HG02798 (cell line): ENCODE measurements at regions not wholly inside any gene's neighbourhood (a gene's known extent, or its start where the extent isn't known, plus 50 kb on each side); places are given as distances from the start of the nearest gene placed in this dataset.

Experiments used
- ATAC-seq: cut with Tn5 transposase; IDR thresholded peaks from one replicate; pipeline ENCODE4 v1.9.1; 2021; ENCODE audit warnings: mild to moderate bottlenecking; ENCODE audit not compliant: unreplicated experiment, poor library complexity

DNA sequence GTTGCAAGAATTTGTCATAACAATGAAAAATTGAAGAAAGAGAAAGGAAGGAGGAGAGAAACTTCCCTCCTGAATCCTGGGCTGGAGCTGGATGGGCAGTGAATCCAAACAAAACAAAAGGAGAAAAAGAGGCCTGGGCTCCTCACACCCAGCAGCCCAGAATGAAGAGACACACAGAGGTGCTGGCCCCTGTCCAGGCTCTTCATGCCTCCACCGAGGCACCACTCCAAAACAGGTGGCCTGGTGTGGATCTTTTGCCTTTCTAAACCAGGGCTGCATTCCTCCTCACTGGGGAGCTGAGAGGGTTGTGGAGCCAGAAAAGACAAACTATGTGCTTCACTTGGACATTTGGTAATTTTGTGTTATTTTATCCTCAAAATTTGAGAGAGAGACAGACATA lies 76.0 kb downstream of the FAM124B start:
- ATAC-seq = no peak

DNA sequence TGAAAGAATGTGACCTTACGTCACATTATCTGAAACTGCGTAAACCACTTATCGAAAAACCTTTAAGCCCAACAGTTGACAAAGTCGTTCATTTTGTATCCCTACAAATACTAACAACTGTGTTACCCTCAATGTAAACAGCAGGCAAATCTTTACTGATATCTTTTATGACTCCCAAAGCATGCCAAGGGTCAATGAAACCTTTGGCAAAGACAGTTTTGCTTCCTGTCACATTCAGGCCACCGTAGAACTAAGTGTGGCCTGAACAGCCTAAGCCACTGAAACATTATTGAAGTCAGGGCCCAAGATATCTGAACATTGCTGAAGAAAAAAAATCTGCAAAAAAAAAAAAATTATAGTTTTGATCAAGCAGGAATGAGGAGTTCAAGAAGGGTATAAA lies 77.3 kb downstream of the FAM124B start:
- ATAC-seq = no peak

DNA sequence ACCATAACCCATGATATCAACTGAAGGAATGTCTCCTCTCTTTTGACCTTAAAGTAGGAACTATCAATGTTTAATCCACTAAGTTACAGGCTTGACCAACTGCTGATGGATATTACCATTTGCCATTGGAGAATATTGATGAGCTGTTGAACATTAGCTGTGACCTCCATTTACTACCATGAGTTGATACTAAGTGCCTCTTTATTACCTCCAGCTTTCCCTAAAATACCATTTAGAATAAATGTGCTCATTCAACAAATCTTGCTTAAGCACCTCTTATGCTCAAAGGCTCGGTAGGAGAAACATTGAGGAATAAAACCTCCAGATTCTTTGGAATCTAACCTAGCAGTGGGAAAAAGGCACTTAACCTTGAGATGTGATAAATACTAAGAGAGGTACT lies 81.2 kb downstream of the FAM124B start:
- no peak for ATAC-seq

DNA sequence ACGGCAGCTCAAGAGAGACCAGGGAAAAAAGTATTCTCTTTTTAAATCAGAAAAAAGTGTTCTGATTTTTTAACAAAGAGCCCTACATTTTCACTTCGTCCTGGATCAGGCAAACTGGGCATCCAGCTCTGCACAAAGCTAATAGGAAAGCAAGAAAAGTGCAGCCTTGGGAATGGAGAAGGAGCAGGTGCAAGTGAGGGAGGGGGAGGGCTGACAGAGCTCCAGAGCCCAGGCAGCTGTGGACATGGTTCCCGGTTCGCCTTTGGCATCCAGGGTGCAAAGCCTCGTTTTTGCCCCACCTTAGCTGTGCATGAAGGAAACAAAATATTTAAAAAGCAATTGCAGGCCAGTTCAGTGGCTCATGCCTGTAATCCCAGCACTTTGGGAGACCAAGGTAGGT lies 82.2 kb downstream of the FAM124B start:
- ATAC-seq = no peak

DNA sequence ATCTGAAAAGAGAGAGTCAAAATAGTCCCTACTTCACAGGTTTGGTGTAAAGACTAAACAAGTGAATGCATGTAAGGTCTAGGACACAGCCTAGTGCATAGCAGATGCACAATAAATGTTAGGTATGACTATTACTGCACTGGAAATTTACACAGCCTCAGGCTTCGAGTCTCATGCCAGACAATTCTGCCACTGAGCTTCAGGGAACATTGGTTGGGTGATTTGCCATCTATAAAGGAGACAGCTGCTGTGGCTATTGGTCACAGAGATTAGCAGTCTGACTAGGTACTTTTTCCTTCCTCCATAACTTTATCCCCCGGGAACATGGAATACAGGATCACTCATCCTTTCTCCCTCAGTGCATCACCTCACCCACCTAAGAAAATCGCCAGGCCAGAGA lies 89.2 kb downstream of the FAM124B start:
- no peak for ATAC-seq

DNA sequence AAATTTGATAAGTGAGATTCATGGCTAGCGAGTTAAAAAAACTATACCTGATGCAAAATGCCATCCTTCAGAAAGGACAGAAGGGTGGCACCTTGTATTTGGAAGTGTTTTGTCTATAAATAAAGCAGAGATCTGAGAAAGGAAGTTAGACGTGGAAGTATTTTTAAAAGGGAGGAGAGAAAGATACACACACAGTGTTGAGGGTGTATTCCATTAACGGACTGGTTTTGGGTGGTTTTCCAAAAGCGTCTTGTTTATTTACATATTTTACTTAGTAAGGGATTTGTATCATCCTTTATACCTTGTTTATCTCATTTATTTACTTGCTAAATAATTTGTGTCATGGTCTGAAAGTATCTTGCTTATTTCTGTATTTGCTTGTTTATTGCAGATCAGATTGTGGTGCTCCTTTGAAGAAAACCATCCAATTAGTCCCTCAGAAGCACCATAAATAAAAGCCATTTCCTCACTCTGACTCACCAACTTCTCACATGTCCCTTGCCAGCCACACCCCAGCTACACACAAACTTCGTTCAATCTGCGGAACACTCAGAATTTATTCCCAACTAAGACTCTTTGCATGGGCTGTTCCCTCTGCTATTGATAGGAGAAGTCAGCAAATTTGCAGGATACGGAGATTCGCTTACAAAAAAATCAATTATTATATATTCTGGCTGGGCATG lies 90.8 kb downstream of the FAM124B start:
- ATAC-seq = no peak

DNA sequence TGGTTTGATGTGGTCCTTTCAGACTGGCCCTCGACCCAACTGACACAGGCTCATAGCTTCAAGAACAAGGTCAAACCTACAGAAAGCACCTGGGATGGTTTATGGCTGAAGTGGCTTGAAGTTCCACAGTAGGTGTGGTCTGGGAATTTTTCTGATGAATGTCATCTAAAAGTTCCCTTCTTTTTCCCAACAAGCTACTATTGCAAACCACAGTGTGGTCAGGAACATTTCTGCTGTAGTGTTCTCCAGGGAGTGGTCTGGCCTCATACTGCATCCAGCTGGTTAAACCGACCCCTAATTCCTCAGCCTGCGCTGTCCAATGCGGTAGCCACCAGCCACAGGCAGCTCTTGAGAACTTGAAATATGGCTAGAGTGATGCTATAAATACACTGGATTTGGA lies 92.7 kb downstream of the FAM124B start:
- no peak for ATAC-seq

DNA sequence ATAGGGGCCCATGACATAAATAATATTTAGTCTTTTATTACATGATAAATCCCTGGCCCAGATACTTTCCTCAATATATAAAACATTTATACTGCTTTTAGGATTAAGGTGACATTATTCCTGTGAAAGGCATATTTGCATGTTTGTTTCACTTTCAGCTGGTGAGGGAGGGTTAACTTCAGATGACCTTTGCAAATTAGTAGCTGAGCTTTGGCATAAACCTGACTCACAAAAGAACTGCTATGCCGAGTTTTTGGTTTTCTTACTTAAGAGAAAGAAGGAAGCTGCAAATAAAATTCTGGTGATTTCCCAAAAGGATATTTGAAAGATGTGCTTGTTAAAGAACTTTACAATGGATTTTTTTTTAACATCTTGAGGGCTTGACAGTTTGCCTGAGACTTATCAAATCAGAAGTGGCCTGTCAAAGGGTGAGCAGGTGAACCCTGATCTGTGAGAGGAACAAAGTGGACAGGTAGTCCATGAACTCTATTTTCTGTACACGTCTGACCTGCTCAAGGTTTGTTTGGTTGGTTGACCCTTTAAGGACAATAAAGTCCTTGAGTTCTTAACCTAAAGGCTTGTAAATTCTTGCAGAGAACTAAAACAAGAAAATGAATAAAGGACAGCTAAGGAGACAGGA lies 93.5 kb downstream of the FAM124B start:
- ATAC-seq = peak; percentile 87

DNA sequence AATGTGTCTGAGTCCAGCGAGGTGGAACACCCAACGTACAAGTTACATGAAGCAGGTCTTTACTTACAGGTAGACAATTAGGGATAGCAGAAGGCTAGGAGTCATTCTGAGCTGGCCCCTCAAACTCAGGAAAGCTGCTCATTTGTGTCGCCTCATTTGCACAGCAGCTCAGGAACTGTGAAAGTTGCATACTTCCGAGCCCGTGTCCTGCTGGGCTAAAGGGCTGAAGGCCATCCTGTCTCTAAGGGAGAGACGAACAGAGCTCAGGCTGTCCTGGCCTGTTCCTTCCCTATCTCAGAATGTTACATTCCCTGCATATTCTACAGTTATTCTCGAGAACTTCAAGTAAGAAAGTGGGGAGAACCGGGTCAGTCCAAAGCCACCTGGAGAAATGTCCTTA lies 99.0 kb downstream of the FAM124B start:
- no peak for ATAC-seq

DNA sequence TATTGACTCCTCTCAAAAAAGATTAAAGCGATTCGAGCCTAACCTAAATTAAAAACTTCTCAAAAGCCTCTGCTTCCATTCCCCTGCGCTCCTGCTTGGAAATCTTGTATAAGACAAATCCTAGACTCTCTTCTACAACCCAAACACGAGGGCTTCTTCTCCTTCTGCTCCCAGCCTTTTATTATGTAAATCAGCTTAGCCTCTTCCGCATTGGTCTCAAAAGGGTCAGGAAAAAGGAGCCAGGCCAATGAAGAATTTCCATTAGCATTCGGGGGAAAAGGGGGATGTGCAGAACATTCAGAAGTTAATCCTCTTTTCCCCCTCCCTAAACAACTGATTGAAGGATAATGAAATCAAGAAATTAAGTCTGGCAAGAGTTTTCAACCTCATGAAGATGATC lies 107.9 kb downstream of the FAM124B start:
- ATAC-seq = no peak

DNA sequence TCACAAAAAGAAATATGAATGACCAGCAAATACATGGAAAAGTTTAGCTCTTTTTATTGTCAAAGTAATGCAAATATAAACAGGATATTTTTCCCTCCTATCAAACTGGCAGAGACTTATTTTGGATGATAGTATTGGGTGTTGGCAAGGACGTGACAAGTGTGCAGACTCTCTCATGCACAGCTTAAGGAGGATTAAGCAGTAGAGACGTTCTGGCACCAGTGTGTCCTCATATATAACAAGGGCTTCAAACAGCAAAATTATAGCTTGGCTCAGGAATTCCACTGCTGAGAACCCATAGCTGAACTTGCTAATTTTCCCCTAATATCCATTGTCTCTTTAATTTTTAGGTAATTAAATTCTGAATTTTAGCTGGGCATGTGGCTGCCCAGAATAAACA lies 114.4 kb downstream of the FAM124B start:
- ATAC-seq = no peak

DNA sequence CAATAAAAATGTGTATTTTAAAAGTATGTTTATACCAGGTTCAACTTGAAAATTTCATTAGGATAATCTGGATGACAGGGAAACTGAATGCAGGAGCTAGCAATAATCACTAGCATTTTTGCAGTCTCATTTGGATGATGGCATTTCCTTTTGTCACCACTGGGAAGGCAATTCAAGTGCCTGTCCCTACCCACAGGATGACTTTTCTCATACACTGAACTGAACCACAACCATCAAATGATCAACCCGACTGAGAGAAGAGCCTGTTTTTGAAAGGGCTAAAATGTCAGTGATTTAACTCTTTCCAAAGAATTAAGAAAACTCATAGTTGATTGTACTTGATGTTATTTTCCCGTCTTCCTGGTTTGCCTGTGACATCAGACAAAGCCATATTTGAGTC lies 115.0 kb downstream of the FAM124B start:
- ATAC-seq = no peak

DNA sequence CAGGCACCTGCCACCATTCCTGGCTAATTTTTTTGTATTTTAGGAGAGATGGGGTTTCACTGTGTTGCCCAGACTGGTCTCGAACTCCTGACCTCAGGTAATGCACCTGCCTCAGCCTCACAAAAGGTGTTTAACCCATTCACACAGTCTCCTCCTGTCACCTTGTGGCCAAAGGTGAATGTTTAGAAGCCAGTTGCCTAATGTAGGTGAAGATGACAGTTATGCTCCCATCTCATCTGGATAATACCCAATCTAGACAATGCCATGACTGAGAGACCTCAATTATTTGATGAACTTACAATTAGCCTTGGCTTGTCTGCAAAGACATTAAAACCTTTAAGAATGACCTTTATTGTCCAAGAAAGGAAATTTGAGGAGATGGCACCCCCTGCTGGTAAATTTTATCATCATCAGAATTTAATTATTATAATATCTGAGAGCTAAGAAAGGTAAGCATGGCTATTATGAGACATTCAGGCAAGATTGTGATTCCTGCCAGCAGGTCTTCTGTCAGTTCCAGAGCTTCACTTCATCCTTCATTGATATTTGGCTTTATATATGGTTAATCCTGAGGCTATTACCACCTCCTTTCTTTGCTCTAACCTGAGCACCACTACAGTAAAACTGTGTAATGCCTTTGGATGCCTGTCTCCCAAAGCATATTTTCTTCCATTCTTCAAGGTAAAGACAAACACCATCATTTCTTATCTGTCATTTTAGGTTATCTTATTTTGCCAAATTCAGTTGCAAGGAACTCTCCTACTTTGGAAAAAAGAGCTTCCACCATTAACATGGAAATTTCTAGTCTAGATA lies 117.6 kb downstream of the FAM124B start:
- no peak for ATAC-seq

DNA sequence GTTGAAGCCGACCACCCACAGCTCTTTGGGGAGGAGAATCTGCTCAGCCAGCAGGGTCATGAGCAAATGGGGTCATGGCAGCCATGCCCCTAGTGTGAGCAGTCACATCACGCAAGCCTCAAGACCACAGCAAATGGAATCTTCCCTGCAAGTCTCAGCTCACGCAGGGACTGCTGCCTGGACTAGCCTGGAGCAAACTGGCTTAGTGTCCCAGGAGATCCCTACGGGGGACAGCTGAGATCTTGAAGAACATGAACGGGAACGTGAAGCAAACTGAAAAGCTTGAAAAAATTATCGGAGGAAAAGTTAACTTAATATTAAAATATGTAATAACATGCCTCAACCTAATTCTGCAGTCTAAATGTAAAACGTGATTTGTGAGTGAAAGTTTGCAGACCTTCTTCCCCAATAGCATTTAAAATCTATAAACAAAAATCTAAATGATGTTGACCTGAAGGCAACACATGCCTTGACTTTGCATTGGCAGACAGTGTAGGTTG lies 118.4 kb downstream of the FAM124B start:
- no peak for ATAC-seq

DNA sequence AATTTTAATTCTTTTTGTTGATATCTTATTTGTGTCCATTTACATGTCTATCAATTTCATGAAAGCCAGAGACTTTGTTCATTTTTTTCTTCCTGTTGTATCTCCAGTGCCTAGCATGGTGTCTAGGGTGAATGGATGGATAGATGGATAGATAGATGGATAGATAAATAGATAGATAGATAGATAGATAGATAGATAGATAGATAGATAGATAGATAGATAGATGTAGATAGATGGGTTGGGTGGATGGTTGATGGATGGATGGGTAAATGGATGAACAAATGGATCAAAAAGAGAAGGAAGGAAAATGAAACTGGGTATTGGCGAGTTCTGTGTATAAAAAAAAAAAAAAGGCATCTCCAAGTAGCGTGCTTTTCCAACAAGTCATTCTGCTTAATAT lies 120.5 kb downstream of the FAM124B start:
- no peak for ATAC-seq

DNA sequence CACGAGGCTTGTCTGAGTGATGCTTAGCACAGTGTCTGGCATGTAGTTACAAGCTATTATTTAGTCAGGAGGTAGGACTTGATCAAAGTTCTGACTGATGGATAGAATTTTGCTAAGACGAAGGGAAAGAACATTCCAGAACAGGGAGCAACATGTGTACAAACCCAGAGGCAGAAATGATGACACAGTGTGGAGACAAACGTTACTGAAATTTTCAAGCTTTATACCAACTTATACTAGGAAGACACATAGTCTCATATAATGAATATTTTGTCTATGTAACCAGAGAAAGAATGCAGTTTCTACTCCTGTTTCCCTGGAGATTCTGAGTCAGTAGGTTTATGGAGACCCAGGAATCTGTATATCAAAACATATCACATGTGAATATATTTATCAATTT lies 123.4 kb downstream of the FAM124B start:
- ATAC-seq = no peak

DNA sequence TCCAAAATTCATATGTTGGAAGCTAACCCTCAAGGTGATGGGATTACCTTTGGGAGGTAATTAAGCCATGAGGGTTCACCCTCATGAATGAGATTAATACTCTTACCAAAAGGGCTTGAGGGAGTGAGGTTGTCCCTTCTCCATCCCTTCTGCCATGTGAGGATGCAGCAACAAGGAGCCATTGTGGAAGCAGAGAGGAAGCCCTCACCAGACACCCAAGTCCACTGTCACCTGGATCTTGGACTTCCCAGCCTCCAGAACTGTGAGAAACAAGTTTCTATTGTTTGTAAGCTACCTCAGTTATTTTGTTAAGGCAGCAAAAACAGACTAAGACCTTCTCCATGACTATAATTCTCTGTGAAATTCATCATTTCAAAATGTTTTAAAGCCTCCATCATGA lies 125.7 kb downstream of the FAM124B start:
- ATAC-seq = no peak

DNA sequence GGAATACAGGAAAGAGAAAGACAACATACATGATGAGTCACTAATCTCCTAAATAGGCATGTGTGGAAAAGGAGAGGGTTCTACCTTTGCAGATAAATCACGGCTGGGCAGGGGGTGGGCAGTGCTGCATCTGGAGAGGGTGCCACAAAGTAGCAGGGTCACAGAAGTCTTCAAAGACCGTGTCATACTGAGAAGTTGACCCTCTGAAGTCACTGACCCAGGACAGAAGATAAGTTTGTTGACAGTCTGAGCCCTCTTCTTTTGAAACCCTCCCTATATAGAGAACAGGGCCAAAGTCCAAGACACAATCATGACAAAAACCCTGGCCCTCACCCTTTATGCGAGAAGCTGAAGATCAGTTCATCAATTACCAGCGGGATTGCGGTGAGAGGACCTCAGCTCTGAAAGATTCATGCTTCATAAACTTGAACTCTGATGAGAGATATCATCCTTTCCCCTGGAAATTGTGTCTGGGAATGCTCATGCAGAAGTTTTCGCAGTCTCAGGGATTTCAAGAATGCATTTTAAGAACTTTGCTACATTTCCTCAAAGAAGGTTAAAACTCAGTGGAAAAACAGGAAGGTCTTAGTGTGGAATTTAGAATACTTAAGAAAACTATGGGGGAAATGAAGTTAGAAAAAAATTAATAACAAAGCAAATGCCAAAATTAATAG lies 129.5 kb downstream of the FAM124B start:
- no peak for ATAC-seq

DNA sequence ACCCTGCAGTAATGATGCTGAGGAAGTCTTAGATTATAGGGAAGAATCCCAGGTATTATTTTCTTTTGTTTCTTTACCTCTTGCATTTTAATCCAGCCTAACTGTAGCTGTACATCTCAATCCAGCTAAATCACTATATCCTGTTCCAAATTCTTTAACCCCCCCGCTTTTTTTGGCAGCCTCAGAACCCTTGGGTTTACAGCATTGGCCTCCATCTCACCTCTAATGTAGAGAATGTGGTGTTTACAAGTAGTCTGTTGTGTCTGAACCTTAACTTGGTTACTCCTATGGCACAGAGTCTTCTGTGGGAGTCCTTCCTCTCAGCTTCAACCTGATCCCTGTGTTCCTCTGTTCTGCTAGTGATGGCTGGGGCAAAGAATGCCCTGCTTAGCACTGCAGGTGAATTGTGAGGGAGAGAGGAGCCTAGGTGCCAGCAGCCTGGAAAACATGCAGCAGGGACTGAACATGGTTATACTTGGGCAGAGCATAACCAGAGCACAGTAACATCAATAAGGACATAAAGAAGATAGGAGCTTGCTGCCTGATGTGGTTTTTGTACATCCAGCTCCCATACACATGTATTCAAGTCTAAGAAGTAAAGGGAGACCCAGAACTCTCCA lies 130.2 kb downstream of the FAM124B start:
- ATAC-seq = no peak

DNA sequence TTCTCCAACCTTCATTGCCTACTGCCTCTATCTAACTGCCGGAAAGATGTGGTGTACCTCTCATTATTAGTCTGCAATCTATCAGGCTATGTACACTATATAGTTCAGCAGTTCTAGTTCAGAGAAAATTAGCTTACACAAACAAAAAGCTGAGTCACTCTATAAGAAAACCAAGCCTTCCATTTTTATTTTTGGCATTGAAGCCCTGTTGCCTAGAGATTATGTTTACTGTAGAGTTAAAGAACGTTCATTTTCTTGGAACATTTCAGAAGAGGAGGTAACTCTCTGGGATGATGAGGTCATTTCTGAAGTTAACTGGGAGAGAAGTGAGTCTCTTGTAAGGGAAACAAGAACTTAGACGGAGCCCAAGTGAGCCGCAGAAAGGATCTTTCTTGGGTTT lies 133.5 kb downstream of the FAM124B start:
- ATAC-seq = no peak
